GM18507 (cell line): ENCODE measurements at regions not wholly inside any gene's neighbourhood (a gene's known extent, or its start where the extent isn't known, plus 50 kb on each side); places are given as distances from the start of the nearest gene placed in this dataset.
"Not testable (repeated sequence)": the region's sequence is repeated elsewhere in the genome, so short reads cannot be mapped to it uniquely, and the experiment has no call there.

ENCODE experiments used
- DNase-seq: peaks from one replicate; pipeline ENCODE4 v3.0.0; 2011; ENCODE audit warnings: low read depth; ENCODE audit not compliant: insufficient read length; ENCODE audit errors: extremely low spot score
- FAIRE-seq: peaks from 2 replicates; lab custom pipeline; 2011; peaks lifted over from hg19 to GRCh38; lab: Jason Lieb, UNC

GRCh38 chr6:137602313-137603197 is 108.4 kb upstream of the OLIG3 start:
- FAIRE-seq = no peak
- no peak for DNase-seq

DNA sequence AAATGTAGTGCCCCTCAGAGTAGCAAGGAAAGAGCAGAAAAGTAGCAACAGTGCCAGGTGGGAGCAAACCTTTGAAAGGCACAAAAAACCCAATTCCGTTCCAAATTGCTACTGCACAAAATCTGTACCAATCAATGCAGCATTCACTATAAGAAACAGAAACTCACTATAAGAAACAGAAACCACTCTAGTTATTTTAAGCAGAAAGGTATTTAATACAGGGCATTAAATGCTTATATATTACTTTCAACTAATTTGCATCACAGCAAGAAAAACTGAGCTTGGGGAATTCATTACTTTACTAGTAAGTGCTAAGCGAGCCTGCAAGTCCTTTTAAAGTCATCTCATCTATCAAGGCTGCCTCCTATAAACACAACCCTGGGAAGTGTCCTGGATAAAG is 116.5 kb upstream of the OLIG3 start:
- FAIRE-seq = peak; percentile 18
- DNase-seq = no peak

DNA sequence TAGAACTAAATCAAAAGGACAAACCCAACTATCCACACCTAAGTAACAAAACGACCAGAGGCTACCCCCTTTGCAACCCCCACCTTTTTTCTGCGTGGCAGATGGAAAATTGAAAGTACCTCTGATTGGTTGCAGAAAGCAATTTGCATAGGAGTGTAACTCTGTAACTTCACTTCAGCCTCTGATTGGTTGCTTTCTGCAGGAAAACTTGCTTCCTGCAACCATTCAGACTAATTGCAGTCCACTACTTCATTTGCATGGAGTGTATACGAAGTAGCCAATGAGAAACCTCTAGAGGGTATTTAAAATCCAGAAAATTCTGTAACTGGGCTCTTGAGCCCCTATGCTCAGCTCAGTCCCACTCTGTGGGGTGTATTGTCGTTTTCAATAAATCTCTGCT is 129.1 kb upstream of the OLIG3 start:
- FAIRE-seq = no peak

GRCh38 chr6:137625100-137625661 is 131.0 kb upstream of the OLIG3 start:
- FAIRE-seq = no peak

More for the DNA sequence above, 129.1 kb upstream of the OLIG3 start:
- DNase-seq = no peak

DNA sequence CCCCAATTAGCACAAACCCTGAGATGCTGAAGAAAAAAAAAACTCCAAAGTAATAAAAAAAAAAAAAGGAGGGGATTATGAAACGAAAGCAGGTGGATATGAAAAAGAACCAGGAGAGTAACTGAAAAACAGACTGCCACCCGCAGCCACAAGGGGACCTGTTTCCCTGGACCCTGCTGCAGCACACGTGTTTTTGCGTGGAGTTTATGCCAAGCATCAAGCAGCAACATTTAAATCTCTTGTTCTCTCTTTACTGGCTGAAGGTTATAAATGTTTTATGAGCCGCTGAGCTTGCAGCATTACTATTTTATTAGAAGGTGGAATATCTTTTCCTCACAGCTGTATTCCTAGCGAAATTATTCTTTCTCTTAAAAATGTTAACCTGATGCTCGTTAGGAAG is 131.6 kb upstream of the OLIG3 start:
- FAIRE-seq (no peak), DNase-seq (no peak)

More at GRCh38 chr6:137625100-137625661, 131.0 kb upstream of the OLIG3 start:
- no peak for DNase-seq

- DNase-seq (no peak), FAIRE-seq (peak; percentile 54)
Measured at GRCh38 chr6:137630666-137631065, 136.5 kb upstream of the OLIG3 start.

DNA sequence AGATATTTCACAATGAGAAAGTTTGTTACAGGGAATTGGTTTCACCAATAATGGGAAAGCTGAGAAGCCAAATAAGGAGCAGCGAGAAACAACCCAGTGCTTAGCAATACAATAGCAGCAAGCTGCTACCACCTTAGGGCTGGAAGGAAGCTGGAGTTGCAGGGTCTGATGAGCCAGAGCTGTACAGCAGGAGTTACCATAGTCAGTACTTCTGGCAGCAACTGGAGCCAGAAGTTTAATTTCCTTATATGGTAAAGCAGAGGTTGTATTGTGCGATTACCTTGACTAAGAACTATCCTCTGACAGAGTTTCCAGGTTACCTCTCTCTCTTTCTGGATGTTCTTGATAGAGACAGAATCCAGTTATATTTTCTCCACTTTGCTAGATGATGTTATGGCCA is 137.1 kb upstream of the OLIG3 start:
- peak; percentile 69 for FAIRE-seq

DNA sequence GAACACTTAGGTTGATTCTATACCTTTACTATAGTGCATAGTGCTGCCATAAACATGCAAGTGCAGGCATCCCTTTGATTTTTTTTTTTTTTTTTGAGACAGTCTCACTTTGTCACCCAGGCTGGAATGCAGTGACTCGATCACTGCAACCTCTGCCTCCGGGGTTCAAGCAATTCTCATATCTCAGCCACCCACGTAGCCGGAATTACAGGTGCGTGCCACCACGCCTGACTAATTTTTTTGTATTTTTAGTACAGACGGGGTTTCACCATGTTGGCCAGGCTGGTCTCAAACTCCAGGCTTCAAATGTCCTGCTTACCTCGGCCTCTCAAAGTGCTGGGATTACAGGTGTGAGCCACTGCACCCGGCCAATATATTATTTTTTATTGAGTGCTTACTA is 140.0 kb upstream of the OLIG3 start:
- not testable (repeated sequence) for DNase-seq
- peak; percentile 71 for FAIRE-seq

More for the DNA sequence above, 137.1 kb upstream of the OLIG3 start:
- no peak for DNase-seq

- FAIRE-seq (peak; percentile 58), DNase-seq (no peak)
Measured at GRCh38 chr6:137637121-137637520, 142.9 kb upstream of the OLIG3 start.

DNA sequence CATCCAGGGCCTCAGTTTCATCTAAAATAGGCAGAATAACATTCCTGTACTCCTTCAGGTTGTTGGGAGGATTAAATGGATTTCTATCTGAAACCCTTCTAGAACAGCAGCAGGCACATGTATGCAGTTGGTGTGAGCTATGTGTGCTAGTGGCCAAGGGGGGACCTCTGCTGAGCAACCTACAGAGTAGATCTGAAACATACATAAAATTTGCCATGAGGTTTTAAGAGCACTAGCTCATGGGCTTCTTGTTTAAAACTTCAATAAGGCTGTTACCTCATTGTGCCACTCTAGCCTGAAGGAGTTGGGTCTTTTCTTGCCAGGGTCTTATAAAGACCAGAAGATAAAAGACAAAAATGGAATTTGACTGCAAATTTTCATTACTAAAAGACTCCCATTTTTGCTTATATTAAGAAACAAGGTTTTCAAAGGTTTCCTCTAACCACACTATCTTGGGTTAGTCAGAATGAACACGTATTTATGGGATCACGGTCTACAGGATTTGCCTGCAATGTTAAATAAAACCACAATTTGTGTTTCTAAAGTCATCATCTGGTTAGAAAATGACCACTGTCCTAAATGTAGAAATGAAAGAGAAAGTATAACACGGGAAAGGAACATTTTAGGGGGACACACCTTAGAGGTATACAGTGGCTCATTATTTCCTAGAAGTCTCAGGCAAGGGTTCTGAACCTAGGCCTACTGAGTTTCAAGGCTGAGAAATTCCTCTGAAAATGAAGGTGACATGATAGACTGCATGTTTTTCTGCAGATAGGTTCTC is 144.9 kb upstream of the OLIG3 start:
- FAIRE-seq (peak; percentile 73), DNase-seq (no peak)

GRCh38 chr6:137640086-137640485 is 145.9 kb upstream of the OLIG3 start:
- no peak for FAIRE-seq
- no peak for DNase-seq

DNA sequence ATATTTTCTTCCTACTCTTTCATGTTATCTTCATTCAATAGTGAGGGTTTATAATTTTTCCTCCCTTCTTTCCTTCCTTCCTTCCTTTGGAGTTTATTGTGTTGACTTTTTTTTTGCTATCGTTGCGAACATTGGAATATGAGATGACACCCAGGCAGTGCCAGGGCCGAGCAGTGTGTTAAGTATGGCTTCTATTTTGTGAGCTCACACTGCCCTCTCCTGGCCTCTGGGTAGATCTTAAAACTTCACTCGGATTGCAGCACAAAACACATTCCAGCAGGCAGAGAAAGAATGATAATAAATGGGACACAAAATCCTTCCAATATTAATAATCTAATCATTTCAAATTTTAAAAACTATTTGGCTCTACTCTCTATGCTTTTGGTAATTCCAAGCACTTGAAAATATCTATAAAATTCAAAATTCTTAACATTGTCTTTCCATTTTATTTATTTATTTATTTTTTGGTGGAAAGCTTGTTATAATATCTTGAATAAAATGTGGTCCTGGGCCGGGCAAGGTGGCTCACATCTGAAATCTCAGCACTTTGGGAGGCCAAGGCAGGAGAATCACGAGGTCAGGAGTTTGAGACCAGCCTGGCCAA is 147.4 kb upstream of the OLIG3 start:
- peak; percentile 92 for FAIRE-seq
- DNase-seq = peak; percentile 35

DNA sequence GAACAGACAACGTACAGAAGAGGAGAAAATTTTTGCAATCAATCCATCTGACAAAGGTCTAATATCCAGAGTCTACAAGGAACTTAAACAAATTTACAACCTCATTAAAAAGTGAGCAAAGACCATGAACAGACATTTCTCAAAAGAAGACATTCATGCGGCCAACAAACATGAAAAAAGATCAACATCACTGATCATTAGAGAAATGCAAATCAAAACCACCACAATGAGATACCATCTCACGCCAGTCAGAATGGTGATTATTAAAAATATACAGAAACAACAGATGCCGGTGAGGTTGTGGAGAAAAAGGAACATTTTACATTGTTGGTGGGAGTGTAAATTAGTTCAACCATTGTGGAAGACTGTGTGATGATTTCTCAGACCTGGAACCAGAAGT is 149.0 kb upstream of the OLIG3 start:
- DNase-seq, FAIRE-seq: not testable (repeated sequence)

DNA sequence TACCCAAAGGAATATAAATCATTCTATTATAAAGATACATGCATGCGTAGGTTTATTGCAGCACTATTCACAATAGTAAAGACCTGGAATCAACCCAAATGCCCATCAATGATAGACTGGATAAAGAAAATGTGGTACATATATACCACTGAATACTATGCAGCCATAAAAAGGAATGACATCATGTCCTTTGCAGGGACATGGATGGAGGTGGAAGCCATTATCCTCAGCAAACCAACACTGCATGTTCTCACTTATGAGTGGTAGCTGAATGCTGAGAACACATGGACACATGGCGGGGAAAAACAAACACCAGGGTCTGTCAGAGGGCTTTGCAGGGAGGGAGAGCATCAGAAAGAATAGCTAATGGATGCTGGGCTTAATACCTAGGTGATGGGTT is 149.4 kb upstream of the OLIG3 start:
- not testable (repeated sequence) for DNase-seq, FAIRE-seq

DNA sequence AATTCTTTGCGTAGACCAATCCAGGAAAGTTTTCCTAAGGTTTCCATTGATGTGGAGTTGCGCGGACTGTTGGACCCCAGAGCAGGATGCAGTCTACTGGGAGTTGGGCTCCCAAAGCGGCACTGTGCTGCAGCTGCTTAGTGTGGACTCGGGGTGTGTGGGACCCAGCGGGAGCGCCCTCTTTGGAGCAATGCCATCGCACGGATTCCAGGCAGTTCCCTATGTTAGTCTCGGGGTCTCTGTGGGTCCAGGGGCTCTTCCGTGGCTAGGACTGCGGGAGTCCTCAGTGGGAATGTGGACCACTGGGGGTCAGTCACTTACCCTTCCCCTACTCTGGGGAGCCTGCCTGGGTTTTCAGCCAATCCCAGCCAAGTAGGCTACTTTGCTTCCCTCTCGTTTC is 151.7 kb upstream of the OLIG3 start:
- DNase-seq = no peak
- no peak for FAIRE-seq

DNA sequence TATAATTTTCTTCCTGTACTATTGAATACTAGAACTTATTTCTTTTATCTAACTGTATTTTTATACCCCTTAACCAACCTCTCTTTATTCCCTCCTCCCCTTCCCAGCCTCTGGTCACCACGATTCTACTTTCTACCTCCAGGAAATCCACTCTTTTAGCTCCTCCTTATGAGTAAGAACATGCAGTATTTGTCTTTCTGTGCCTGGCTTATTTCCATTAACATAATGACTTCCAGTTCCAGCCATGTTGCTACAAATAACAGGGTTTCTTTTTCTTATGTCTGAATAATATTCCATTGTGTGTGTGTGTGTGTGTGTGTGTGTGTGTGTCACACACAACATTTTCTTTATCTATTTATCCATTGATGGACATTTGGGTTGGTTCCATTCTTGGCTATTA is 152.3 kb upstream of the OLIG3 start:
- FAIRE-seq (peak; percentile 29), DNase-seq (no peak)

GRCh38 chr6:137647762-137648447 is 153.7 kb upstream of the OLIG3 start:
- no peak for DNase-seq
- no peak for FAIRE-seq

DNA sequence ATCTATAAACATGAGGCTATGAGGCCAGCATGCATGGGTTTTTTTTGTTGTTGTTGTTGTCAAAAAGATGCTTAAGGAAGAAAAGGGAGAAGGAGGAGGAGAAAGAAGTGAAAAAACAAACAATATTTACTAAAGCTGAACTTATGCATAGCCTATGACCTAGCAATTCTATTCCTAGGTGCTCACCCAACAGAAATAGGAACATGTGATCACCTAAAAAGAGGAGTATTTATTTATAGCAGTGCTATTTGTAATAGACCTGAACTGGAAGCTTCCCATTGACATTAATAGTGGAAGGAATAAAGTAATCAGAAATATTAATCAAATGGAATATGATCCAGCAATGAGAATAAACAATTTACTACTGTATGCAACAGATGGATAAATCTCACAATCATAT is 156.5 kb upstream of the OLIG3 start:
- no peak for DNase-seq
- FAIRE-seq = no peak

DNA sequence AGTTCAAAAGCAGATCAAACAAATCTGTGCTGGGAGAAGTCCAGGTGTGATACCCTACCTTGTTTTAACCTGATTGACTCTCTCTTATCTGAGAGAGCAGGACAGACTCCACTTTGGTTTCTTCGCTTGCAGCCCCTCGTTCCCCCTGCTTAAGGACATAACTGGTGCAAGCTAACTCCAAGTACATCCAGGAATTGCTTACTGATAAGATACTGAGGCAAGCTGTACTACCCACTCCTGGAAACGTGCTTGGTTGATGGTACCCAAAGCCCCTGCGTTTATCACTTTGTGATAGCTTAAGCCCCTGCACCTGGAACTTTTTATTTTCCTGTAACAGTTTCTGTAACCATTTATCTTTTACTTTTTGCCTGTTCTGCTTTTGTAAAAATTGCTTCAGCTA is 157.0 kb upstream of the OLIG3 start:
- DNase-seq (no peak), FAIRE-seq (no peak)
